Hepatocyte (in vitro differentiated cells): ENCODE measurements at regions not wholly inside any gene's neighbourhood (a gene's known extent, or its start where the extent isn't known, plus 50 kb on each side); places are given as distances from the start of the nearest gene placed in this dataset.
"Not testable (repeated sequence)": the region's sequence is repeated elsewhere in the genome, so short reads cannot be mapped to it uniquely, and the experiment has no call there.

Experiments used
- DNase-seq: peaks from one replicate; pipeline ENCODE4 v3.0.0-alpha.2; 2016; ENCODE audit warnings: low spot score
- H2AFZ ChIP-seq: fragments of 200-600 bp; sonication (generic); 2 replicates; pipeline ENCODE4 v1.6.0; 2016; ENCODE audit warnings: antibody characterized with exemption, mild to moderate bottlenecking
- H3K27ac ChIP-seq: fragments of 200-600 bp; sonication (generic); 2 replicates; pipeline ENCODE4 v1.5.1; 2016; ENCODE audit warnings: mild to moderate bottlenecking
- H3K27me3 ChIP-seq: fragments of 200-600 bp; sonication (generic); 2 replicates; pipeline ENCODE4 v1.6.1; 2016
- H3K36me3 ChIP-seq: fragments of 200-600 bp; sonication (generic); replicated peaks from 2 replicates; pipeline ENCODE4 v1.5.1; 2016; ENCODE audit warnings: low read depth; ENCODE audit not compliant: insufficient read depth
- H3K4me1 ChIP-seq: fragments of 200-600 bp; sonication (generic); 2 replicates; pipeline ENCODE4 v1.5.1; 2016; ENCODE audit warnings: mild to moderate bottlenecking, moderate library complexity; ENCODE audit not compliant: insufficient read depth
- H3K4me2 ChIP-seq: fragments of 200-600 bp; sonication (generic); 2 replicates; pipeline ENCODE4 v1.6.0; 2016
- H3K4me3 ChIP-seq: fragments of 200-600 bp; sonication (generic); 2 replicates; pipeline ENCODE4 v1.5.1; 2016; ENCODE audit warnings: mild to moderate bottlenecking
- H3K79me2 ChIP-seq: fragments of 200-600 bp; sonication (generic); 2 replicates; pipeline ENCODE4 v1.6.0; 2017; ENCODE audit warnings: mild to moderate bottlenecking
- H3K9me2 ChIP-seq: fragments of 200-600 bp; sonication (generic); replicated peaks from 2 replicates; pipeline ENCODE4 v1.6.0; 2017; ENCODE audit warnings: mild to moderate bottlenecking; ENCODE audit not compliant: insufficient read depth
- H3K9me3 ChIP-seq: fragments of 200-600 bp; sonication (generic); 2 replicates; pipeline ENCODE4 v1.5.1; 2016; ENCODE audit warnings: low read depth, mild to moderate bottlenecking
- H4K20me1 ChIP-seq: fragments of 200-600 bp; sonication (generic); 2 replicates; pipeline ENCODE4 v1.6.0; 2016; ENCODE audit warnings: mild to moderate bottlenecking; ENCODE audit not compliant: insufficient read depth, poor library complexity, severe bottlenecking
- EZH2 ChIP-seq: fragments of 200-600 bp; sonication (generic); IDR thresholded peaks from 2 replicates; pipeline ENCODE4 v1.6.1; 2016; ENCODE audit warnings: antibody characterized with exemption, mild to moderate bottlenecking, borderline replicate concordance
- EZH2phosphoT487 ChIP-seq: fragments of 200-600 bp; sonication (generic); IDR thresholded peaks from one replicate; pipeline ENCODE4 v1.6.1; 2018; ENCODE audit warnings: antibody characterized with exemption, mild to moderate bottlenecking, low read depth, moderate library complexity; ENCODE audit not compliant: unreplicated experiment, severe bottlenecking
- WGBS: methylation state at CpG from one replicate; pipeline ENCODE4 v1.1.6; 2016; ENCODE audit warnings: low lambda C conversion rate; ENCODE audit errors: missing lambda C conversion rate; 5-methylcytosine and 5-hydroxymethylcytosine counted together
- TF ChIP-seq, protein P1 (sequence below): fragments of 200-600 bp; sonication (generic); IDR thresholded peaks from 2 replicates; pipeline ENCODE4 v1.5.1; 2016; ENCODE audit warnings: antibody characterized with exemption, mild to moderate bottlenecking; ENCODE audit not compliant: poor library complexity

DNA sequence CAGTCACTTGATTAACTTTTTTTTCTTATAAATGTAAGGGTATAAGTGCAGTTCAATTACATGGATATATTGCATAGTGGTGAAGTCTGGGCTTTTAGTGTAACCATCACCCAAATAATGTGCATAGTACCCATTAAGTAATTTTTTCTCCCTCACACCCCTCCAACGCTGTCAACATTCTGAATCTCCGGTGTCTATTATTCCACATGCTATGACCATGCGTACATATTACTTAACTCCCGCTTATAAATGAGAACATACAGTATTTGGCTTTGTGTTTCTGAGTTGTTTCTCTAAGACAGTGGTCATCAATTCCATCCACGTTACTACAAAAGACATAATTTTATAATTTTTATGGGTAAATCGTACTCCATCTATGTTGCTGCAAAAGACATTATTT, 1191.1 kb downstream of the NCAM2 start:
- no peak overlapping the region for H2AFZ ChIP-seq
- no peaks in the 10 kb centered on the region for H3K27me3 ChIP-seq
- no peak overlapping the region for H3K4me3 ChIP-seq
- WGBS, result 96% methylated on average over 6 of the region's 6 CpGs
- H3K27ac ChIP-seq, result no peak overlapping the region
- H3K4me2 ChIP-seq, result no peak overlapping the region
- DNase-seq, result no peak
- no peaks in the 10 kb centered on the region for H3K36me3 ChIP-seq
- no peak for TF ChIP-seq EZH2phosphoT487
- TF ChIP-seq EZH2, result no peak
- TF ChIP-seq, protein P1, sequence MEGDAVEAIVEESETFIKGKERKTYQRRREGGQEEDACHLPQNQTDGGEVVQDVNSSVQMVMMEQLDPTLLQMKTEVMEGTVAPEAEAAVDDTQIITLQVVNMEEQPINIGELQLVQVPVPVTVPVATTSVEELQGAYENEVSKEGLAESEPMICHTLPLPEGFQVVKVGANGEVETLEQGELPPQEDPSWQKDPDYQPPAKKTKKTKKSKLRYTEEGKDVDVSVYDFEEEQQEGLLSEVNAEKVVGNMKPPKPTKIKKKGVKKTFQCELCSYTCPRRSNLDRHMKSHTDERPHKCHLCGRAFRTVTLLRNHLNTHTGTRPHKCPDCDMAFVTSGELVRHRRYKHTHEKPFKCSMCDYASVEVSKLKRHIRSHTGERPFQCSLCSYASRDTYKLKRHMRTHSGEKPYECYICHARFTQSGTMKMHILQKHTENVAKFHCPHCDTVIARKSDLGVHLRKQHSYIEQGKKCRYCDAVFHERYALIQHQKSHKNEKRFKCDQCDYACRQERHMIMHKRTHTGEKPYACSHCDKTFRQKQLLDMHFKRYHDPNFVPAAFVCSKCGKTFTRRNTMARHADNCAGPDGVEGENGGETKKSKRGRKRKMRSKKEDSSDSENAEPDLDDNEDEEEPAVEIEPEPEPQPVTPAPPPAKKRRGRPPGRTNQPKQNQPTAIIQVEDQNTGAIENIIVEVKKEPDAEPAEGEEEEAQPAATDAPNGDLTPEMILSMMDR, result no peak
- no peaks in the 10 kb centered on the region for H4K20me1 ChIP-seq
- H3K4me1 ChIP-seq, result no peaks in the 10 kb centered on the region
- no peaks in the 10 kb centered on the region for H3K9me2 ChIP-seq
- H3K9me3 ChIP-seq, result no peaks in the 10 kb centered on the region
- H3K79me2 ChIP-seq, result no peaks in the 10 kb centered on the region

DNA sequence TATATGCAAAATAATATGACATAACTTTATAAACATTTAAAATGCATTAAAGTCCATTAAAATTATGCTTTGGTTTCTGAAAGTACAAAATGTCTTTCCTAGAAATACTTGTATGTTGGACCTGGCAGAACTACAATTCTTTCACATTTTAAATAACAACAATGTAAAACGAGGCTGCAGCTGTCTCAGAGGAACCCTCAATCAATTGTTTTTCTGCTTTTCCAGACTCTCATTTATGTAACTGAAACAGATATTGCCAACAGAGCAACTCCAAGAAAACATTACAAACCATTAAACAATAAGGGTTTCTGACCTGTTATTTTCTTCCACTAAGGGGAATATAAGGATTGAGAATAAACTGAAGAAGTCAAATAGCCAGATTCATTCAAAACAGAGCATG, 1193.4 kb downstream of the NCAM2 start:
- DNase-seq, result no peak
- Histone ChIP-seq H3K4me1 (no peaks in the 10 kb centered on the region), H3K79me2 (no peaks in the 10 kb centered on the region), H2AFZ (no peak overlapping the region), H3K9me3 (no peaks in the 10 kb centered on the region), H3K4me2 (no peak overlapping the region), H4K20me1 (no peaks in the 10 kb centered on the region), H3K27me3 (no peaks in the 10 kb centered on the region), H3K9me2 (no peaks in the 10 kb centered on the region), H3K36me3 (no peaks in the 10 kb centered on the region), H3K4me3 (no peak overlapping the region), H3K27ac (no peak overlapping the region)
- TF ChIP-seq EZH2, result no peak
- no peak for TF ChIP-seq EZH2phosphoT487
- TF ChIP-seq, protein P1, result no peak
- WGBS, result 50% methylated on average over 1 of the region's 1 CpG

DNA sequence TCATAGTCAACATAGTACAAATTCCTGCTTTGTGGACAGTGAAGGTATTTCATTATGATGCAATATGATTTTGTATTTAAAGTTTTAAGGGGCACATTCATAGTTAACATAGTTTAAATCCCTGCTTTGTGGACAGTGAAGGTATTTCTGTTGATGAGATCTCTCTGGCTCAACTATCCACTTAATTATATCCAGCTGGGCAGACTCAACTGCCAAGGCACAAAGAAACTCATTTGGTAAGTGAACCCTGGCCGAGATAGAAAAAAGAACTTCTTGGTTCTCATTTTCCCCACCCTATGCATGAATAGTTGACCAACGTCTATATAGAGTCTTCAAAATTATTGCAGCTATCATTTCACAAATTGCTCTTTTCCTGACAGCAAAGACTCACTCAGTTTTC, 1194.6 kb downstream of the NCAM2 start:
- Histone ChIP-seq H3K36me3 (no peaks in the 10 kb centered on the region), H3K4me2 (no peak overlapping the region), H4K20me1 (no peaks in the 10 kb centered on the region), H3K27ac (no peak overlapping the region), H3K79me2 (no peaks in the 10 kb centered on the region), H3K27me3 (no peaks in the 10 kb centered on the region), H3K9me3 (no peaks in the 10 kb centered on the region), H3K4me3 (no peak overlapping the region), H3K4me1 (no peaks in the 10 kb centered on the region), H3K9me2 (no peaks in the 10 kb centered on the region), H2AFZ (no peak overlapping the region)
- no peak for DNase-seq
- WGBS, result 80% methylated on average over 2 of the region's 2 CpGs
- TF ChIP-seq EZH2phosphoT487 (no peak), EZH2 (no peak)
- TF ChIP-seq, protein P1, result no peak

DNA sequence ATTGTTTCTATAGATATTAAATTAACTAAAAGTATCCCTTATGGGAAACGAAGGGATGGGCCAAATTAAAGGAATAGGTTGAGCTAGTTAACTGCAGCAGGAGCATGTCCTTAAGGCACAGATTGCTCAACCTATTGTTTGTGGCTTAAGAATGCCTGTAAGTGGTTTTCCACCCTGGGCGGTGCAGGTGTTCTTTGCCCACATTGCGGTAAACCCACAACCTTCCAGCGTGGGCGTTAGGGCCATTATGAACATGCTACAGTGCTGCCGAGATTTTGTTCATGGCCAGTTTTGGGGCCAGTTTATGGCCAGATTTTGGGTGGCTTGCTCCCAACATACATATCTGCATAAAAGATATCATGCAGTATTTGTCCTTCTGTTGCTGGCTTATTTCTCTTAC, 1196.8 kb downstream of the NCAM2 start:
- not testable (repeated sequence) for H3K4me3 ChIP-seq, H3K4me1 ChIP-seq, H3K9me2 ChIP-seq, H3K27me3 ChIP-seq, H2AFZ ChIP-seq, DNase-seq, H3K4me2 ChIP-seq, H3K9me3 ChIP-seq, H4K20me1 ChIP-seq, H3K27ac ChIP-seq, H3K36me3 ChIP-seq, H3K79me2 ChIP-seq
- WGBS, result 89% methylated on average over 6 of the region's 6 CpGs
